Common myeloid progenitor, CD34-positive (primary cell): ENCODE measurements at regions not wholly inside any gene's neighbourhood (a gene's known extent, or its start where the extent isn't known, plus 50 kb on each side); places are given as distances from the start of the nearest gene placed in this dataset.
"Not testable (repeated sequence)": the region's sequence is repeated elsewhere in the genome, so short reads cannot be mapped to it uniquely, and the experiment has no call there.

Source experiments
- CTCF ChIA-PET: fragments of 350-600 bp; sonication (Branson Sonifier 250); formaldehyde crosslinking; loops from one replicate; lab custom pipeline; 2021; ENCODE audit warnings: antibody characterized with exemption; lab: Charles Lee
- POLR2A ChIA-PET: fragments of 350-600 bp; sonication (Branson Sonifier 250); formaldehyde crosslinking; loops from one replicate; lab custom pipeline; 2021; ENCODE audit warnings: antibody characterized with exemption; lab: Charles Lee
- DNase-seq, 3 donors: peaks; one replicate each; pipeline versions ENCODE4 v3.0.0 to v3.0.0-alpha.2; 2013
- H3K27ac ChIP-seq, 2 experiments: 1 replicate in 1 of 2; 2 replicates in 1 of 2; pipeline ENCODE4 v1.7.0; 2013; ENCODE audit warnings: inconsistent platforms in 2 of 2, low read length in 2 of 2, mild to moderate bottlenecking in 2 of 2, low read depth in 1 of 2, moderate library complexity in 1 of 2; ENCODE audit not compliant: severe bottlenecking in 2 of 2, insufficient read depth in 1 of 2, poor library complexity in 1 of 2
- H3K27me3 ChIP-seq, 5 experiments: replicated peaks in 2 of 5; 1 replicate in 3 of 5; 2 replicates in 2 of 5; pipeline versions ENCODE4 v1.6.1 to v1.7.0; 2013; ENCODE audit warnings: low read length in 4 of 5, mild to moderate bottlenecking in 2 of 5, moderate library complexity in 2 of 5, inconsistent platforms in 1 of 5; ENCODE audit not compliant: insufficient read depth in 5 of 5, control insufficient read depth in 4 of 5
- H3K36me3 ChIP-seq, 4 experiments: 1 replicate in 2 of 4; 2 replicates in 2 of 4; pipeline versions ENCODE4 v1.6.1 to v1.7.0; 2013; ENCODE audit warnings: low read length in 3 of 4, control low read depth in 1 of 4, mild to moderate bottlenecking in 1 of 4; ENCODE audit not compliant: control insufficient read depth in 4 of 4, insufficient read depth in 4 of 4
- H3K4me1 ChIP-seq, 4 experiments: 1 replicate in 3 of 4; 2 replicates in 1 of 4; pipeline versions ENCODE4 v1.6.1 to v1.7.1; 2013; ENCODE audit warnings: low read length in 3 of 4, mild to moderate bottlenecking in 3 of 4, control low read depth in 1 of 4, inconsistent platforms in 1 of 4, moderate library complexity in 1 of 4; ENCODE audit not compliant: control insufficient read depth in 4 of 4, insufficient read depth in 4 of 4; ENCODE audit errors: control extremely low read depth in 1 of 4
- H3K4me3 ChIP-seq, 7 experiments: 1 replicate in 4 of 7; 2 replicates in 3 of 7; pipeline versions ENCODE4 v1.5.1 to v1.7.0; 2013; ENCODE audit warnings: mild to moderate bottlenecking in 7 of 7, low read length in 6 of 7, moderate library complexity in 6 of 7, inconsistent platforms in 2 of 7, low read depth in 2 of 7, control low read depth in 1 of 7; ENCODE audit not compliant: insufficient read depth in 4 of 7, control insufficient read depth in 1 of 7; ENCODE audit errors: extremely low read depth in 1 of 7
- H3K9me3 ChIP-seq, 5 experiments: 1 replicate in 4 of 5; 2 replicates in 1 of 5; pipeline versions ENCODE4 v1.6.1 to v1.7.1; 2013; ENCODE audit warnings: low read length in 4 of 5, mild to moderate bottlenecking in 2 of 5, inconsistent platforms in 1 of 5, low read depth in 1 of 5, moderate library complexity in 1 of 5; ENCODE audit not compliant: control insufficient read depth in 4 of 5, insufficient read depth in 2 of 5; ENCODE audit errors: control extremely low read depth in 1 of 5
- WGBS: methylation state at CpG from one replicate; pipeline ENCODE4 v1.1.5; 2013; ENCODE audit not compliant: insufficient coverage; 5-methylcytosine and 5-hydroxymethylcytosine counted together

DNA sequence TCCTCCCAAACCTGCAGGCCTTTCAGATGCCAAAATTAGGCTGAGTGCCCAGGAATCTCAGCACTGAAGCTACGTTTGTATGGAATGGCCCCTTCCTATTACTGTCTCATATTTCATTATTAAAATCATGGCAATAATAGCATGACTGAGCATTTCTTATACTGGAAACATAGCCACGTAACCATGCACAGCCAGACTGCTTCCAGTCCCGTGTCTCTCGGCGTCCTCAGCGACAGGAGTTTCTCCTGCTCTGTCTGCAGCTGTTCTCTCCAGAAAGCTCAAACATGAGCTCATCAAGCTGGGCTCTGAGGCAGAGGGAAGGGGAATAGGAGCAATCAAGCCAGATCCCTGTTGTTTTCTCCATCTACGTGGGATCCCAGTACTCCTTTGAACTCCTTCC, 104.0 kb downstream of the CDC7 start:
- POLR2A ChIA-PET: no interaction called here
- 93% methylated on average over 6 of the region's 7 CpGs for WGBS
- Histone ChIP-seq H3K36me3 (no peaks in the 10 kb centered on the region), H3K9me3 (no peaks in the 10 kb centered on the region), H3K27ac (no peak overlapping the region), H3K27me3 (no peaks in the 10 kb centered on the region), H3K4me3 (no peak overlapping the region), H3K4me1 (peaks cover 0 to 3% (median 0%) of the 10 kb centered on the region in 4 experiments)
- CTCF ChIA-PET: no interaction called here
- DNase-seq: no peak

DNA sequence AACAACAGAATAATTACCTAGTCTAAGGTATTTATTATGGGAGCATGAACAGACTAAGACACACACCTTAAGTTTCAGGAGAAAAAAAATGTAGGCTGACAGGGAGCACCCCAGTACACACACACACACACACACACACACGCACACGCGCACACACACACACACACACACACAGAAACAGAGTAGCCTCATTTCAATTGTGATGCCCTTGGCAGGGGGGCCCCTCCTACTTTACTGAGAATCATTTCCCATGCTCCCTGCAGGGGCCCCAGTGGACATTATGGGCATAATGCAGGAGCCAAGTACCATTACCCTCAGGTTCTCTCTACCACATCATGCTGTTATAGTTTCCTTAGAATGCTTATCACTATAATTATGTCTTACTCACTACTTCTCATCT, 104.9 kb downstream of the CDC7 start:
- WGBS: no CpG with 5 or more reads among the region's 3 CpGs
- Histone ChIP-seq H3K4me3 (no peak overlapping the region), H3K9me3 (no peaks in the 10 kb centered on the region), H3K36me3 (no peaks in the 10 kb centered on the region), H3K27ac (no peak overlapping the region), H3K4me1 (peaks cover 0 to 3% (median 0%) of the 10 kb centered on the region in 4 experiments), H3K27me3 (no peaks in the 10 kb centered on the region)
- ChIA-PET POLR2A (no interaction called here), CTCF (no interaction called here)
- no peak for DNase-seq

DNA sequence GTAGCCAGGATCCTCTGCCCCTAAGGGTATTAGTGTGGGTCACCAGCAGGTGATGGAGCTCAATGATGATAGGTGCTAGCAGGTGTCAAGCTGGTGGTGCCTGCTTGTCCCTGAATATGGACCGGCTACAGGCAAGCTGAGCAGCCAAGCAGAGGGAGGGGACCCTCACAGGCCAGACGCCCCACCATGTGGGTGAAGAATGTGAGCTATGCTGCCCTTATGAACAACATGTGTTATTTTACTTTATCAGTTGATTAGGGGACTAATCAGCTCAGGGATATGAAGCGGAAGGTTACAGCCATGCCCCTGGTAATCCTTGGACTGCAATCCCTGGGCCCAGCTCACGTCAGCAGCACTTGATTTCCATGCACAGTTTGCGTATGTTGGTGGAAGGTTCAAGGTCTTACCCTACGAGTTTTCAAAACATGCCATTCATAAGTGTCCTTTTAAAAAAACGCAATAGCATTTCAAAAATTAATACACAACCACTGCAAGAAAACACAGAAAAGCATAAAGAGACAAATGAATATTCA, 106.0 kb downstream of the CDC7 start:
- no peak overlapping the region for H3K4me3 ChIP-seq
- H3K27me3 ChIP-seq: no peaks in the 10 kb centered on the region
- DNase-seq: no peak
- H3K36me3 ChIP-seq: no peaks in the 10 kb centered on the region
- peaks cover 0 to 2% (median 0%) of the 10 kb centered on the region in 4 experiments for H3K4me1 ChIP-seq
- 92% methylated on average over 2 of the region's 7 CpGs for WGBS
- H3K9me3 ChIP-seq: no peaks in the 10 kb centered on the region
- H3K27ac ChIP-seq: no peak overlapping the region
- ChIA-PET POLR2A (no interaction called here), CTCF (interaction anchor here (1.9 kb wide), 1 partner anchor 30 kb away, joined by 5 read pairs; no protein-coding TSS in a partner anchor)

- CTCF ChIA-PET: interaction anchor here (1.9 kb wide), 1 partner anchor 31 kb away, joined by 5 read pairs; no protein-coding TSS in a partner anchor
Measured at GRCh38 chr1:91607686-91608085, 107.0 kb downstream of the CDC7 start.

GRCh38 chr1:91608876-91609275, 108.2 kb downstream of the CDC7 start:
- Histone ChIP-seq H3K27ac (no peak overlapping the region), H3K36me3 (no peaks in the 10 kb centered on the region), H3K27me3 (no peaks in the 10 kb centered on the region), H3K4me1 (no peaks in the 10 kb centered on the region), H3K4me3 (no peak overlapping the region), H3K9me3 (no peaks in the 10 kb centered on the region)
- DNase-seq: no peak
- CTCF ChIA-PET: interaction anchor here (1.5 kb wide), 1 partner anchor 11 kb away, joined by 3 read pairs; no protein-coding TSS in a partner anchor
- WGBS: 95% methylated on average over 5 of the region's 5 CpGs
- POLR2A ChIA-PET: no interaction called here

More at GRCh38 chr1:91607686-91608085, 107.0 kb downstream of the CDC7 start:
- DNase-seq, H3K36me3 ChIP-seq, H3K9me3 ChIP-seq, H3K27ac ChIP-seq, H3K4me1 ChIP-seq, H3K4me3 ChIP-seq, H3K27me3 ChIP-seq, POLR2A ChIA-PET: not testable (repeated sequence)
- no CpG with 5 or more reads among the region's 3 CpGs for whole genome bisulfite sequencing

DNA sequence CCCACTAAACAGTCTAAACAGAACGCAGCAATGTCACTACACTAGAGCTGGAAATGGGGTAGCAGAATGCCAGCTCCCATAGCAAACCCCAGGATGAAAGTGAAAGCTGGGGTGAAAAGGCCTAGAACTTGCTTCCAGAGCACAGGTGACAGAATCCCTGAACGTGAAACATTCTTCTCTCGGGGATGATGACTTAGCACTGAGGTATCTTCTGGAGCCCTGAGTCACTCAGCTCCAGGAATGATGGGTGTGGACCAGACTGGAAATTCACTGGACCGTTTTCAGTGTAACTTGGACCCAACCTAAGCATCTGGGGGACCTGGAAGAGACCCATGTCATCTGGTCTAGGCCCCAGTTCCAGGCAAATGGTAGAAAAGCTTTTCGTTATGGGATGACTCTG, 108.9 kb downstream of the CDC7 start:
- Histone ChIP-seq H3K36me3 (no peaks in the 10 kb centered on the region), H3K27me3 (no peaks in the 10 kb centered on the region), H3K27ac (no peak overlapping the region), H3K9me3 (no peaks in the 10 kb centered on the region), H3K4me1 (no peaks in the 10 kb centered on the region), H3K4me3 (no peak overlapping the region)
- WGBS: 94% methylated on average over 5 of the region's 5 CpGs
- ChIA-PET CTCF (interaction anchor here (1.5 kb wide), 1 partner anchor 11 kb away, joined by 3 read pairs; no protein-coding TSS in a partner anchor), POLR2A (no interaction called here)
- no peak for DNase-seq

GRCh38 chr1:91610102-91610501, 109.5 kb downstream of the CDC7 start:
- Histone ChIP-seq H3K27ac (no peak overlapping the region), H3K27me3 (no peaks in the 10 kb centered on the region), H3K4me3 (no peak overlapping the region), H3K9me3 (no peaks in the 10 kb centered on the region), H3K36me3 (no peaks in the 10 kb centered on the region), H3K4me1 (no peaks in the 10 kb centered on the region)
- WGBS: no CpG with 5 or more reads among the region's 2 CpGs
- no peak for DNase-seq
- CTCF ChIA-PET: no interaction called here
- POLR2A ChIA-PET: no interaction called here
